Ishikawa (cell line): ENCODE measurements at regions not wholly inside any gene's neighbourhood (a gene's known extent, or its start where the extent isn't known, plus 50 kb on each side); places are given as distances from the start of the nearest gene placed in this dataset.

Source experiments
- CEBPB ChIP-seq: IDR thresholded peaks from 2 replicates; pipeline ENCODE4 v1.6.1; 2012
- CREB1 ChIP-seq: IDR thresholded peaks from 2 replicates; pipeline ENCODE4 v1.6.1; 2012; ENCODE audit warnings: low read depth
- EGR1 ChIP-seq: IDR thresholded peaks from 2 replicates; pipeline ENCODE4 v1.6.1; 2012
- EP300 ChIP-seq: IDR thresholded peaks from 2 replicates; pipeline ENCODE4 v1.6.1; 2012; ENCODE audit warnings: borderline replicate concordance
- FOXM1 ChIP-seq: IDR thresholded peaks from 2 replicates; pipeline ENCODE4 v1.6.1; 2012; ENCODE audit warnings: low read depth, borderline replicate concordance
- MAX ChIP-seq: IDR thresholded peaks from 2 replicates; pipeline ENCODE4 v1.6.1; 2012
- NFIC ChIP-seq: IDR thresholded peaks from 2 replicates; pipeline ENCODE4 v1.6.1; 2012
- RAD21 ChIP-seq: IDR thresholded peaks from 2 replicates; pipeline ENCODE4 v1.6.1; 2012; ENCODE audit warnings: low read depth
- REST ChIP-seq: IDR thresholded peaks from 2 replicates; pipeline ENCODE4 v1.6.1; 2012; ENCODE audit warnings: low read depth, mild to moderate bottlenecking
- TAF1 ChIP-seq: IDR thresholded peaks from 2 replicates; pipeline ENCODE4 v1.6.1; 2012; ENCODE audit warnings: low read depth, mild to moderate bottlenecking
- TCF12 ChIP-seq: IDR thresholded peaks from 2 replicates; pipeline ENCODE4 v1.6.1; 2012; ENCODE audit warnings: low read depth
- TEAD4 ChIP-seq: IDR thresholded peaks from 2 replicates; pipeline ENCODE4 v1.6.1; 2012
- USF1 ChIP-seq: IDR thresholded peaks from 2 replicates; pipeline ENCODE4 v1.6.1; 2012
- YY1 ChIP-seq: IDR thresholded peaks from 2 replicates; pipeline ENCODE4 v1.6.1; 2012; ENCODE audit warnings: low read depth
- ZBTB7A ChIP-seq: IDR thresholded peaks from 2 replicates; pipeline ENCODE4 v1.6.1; 2012; ENCODE audit warnings: low read depth

GRCh38 chr21:15326032-15326867 is 261.4 kb upstream of the NRIP1 start:
- TF ChIP-seq MAX: no peak
- TF ChIP-seq CREB1: no peak
- no peak for TF ChIP-seq TEAD4
- TF ChIP-seq REST: no peak
- TF ChIP-seq TAF1: no peak
- TF ChIP-seq NFIC: no peak
- TF ChIP-seq USF1: no peak
- no peak for TF ChIP-seq RAD21
- TF ChIP-seq ZBTB7A: no peak
- TF ChIP-seq FOXM1: no peak
- no peak for TF ChIP-seq CEBPB
- TF ChIP-seq YY1: no peak
- no peak for TF ChIP-seq EGR1
- no peak for TF ChIP-seq EP300
- TF ChIP-seq TCF12: no peak

- TF ChIP-seq CREB1: no peak
- TF ChIP-seq EGR1: no peak
- no peak for TF ChIP-seq EP300
- no peak for TF ChIP-seq MAX
- no peak for TF ChIP-seq CEBPB
- TF ChIP-seq RAD21: no peak
- no peak for TF ChIP-seq FOXM1
- no peak for TF ChIP-seq YY1
- TF ChIP-seq TAF1: no peak
- TF ChIP-seq NFIC: no peak
- no peak for TF ChIP-seq ZBTB7A
- TF ChIP-seq USF1: no peak
- TF ChIP-seq TEAD4: no peak
- no peak for TF ChIP-seq TCF12
- TF ChIP-seq REST: no peak
Observed at GRCh38 chr21:15327637-15328265, 263.0 kb upstream of the NRIP1 start.

- TF ChIP-seq MAX: no peak
- TF ChIP-seq TAF1: no peak
- TF ChIP-seq RAD21: no peak
- TF ChIP-seq ZBTB7A: no peak
Observed at GRCh38 chr21:15329191-15329590, 264.4 kb upstream of the NRIP1 start.

GRCh38 chr21:15330872-15331271 is 266.1 kb upstream of the NRIP1 start:
- TF ChIP-seq NFIC: no peak

- TF ChIP-seq USF1 (no peak), NFIC (no peak), CEBPB (no peak), FOXM1 (no peak), EGR1 (no peak), ZBTB7A (no peak), TAF1 (no peak), TCF12 (no peak), TEAD4 (no peak), REST (no peak), RAD21 (no peak), MAX (no peak), CREB1 (no peak), YY1 (no peak), EP300 (no peak)
Observed at GRCh38 chr21:15332572-15332971, 267.8 kb upstream of the NRIP1 start.
